Left cardiac atrium (tissue), 4 donors: ENCODE measurements at regions not wholly inside any gene's neighbourhood (a gene's known extent, or its start where the extent isn't known, plus 50 kb on each side); places are given as distances from the start of the nearest gene placed in this dataset.

Experiments
- ATAC-seq, 2 donors: fragments of 200-7000 bp; cut with Tn5 transposase; one replicate each; pipeline ENCODE4 v1.9.1; 2020; ENCODE audit warnings: mild to moderate bottlenecking in 2 of 2, moderate library complexity in 2 of 2
- DNase-seq: peaks from one replicate; pipeline ENCODE4 v3.0.0-alpha.2; 2020
- intact Hi-C, 2 donors: fragments of 100-400 bp; cut with DNase I; formaldehyde crosslinking; loops; one replicate each; pipeline versions ENCODE4 v1.14.1 to v1.15.1; 2022 to 2023
- donor health status: DM: no; HTN: yes; CAD: no.
- donor health status: DM: no; HTN: yes; CAD: no; lungs with severe emphysema.
- donor health status: DM: yes; HTN: yes; CAD: no.
- donor health status: Dilated cardiomyopathy.

GRCh38 chr6:160934157-160934556 lies 57.4 kb upstream of the MAP3K4 start:
- ATAC-seq = no peak
- intact Hi-C loops = loop anchor here in 1 of 2 donors (5.0 to 10.0 kb wide), 2 partner anchors 131 to 438 kb away; no protein-coding TSS in a partner anchor
- no peak for DNase-seq

- intact Hi-C loops = no loop called here
- DNase-seq = no peak
- no peak for ATAC-seq
These were observed 51.4 kb upstream of the MAP3K4 start for GRCh38 chr6:160940197-160940596.
